ENCODE measurements at regions not wholly inside any gene's neighbourhood (a gene's known extent, or its start where the extent isn't known, plus 50 kb on each side); places are given as distances from the start of the nearest gene placed in this dataset.

- TF ChIP-seq CTCF (IDR thresholded peaks at IDR 0.05; ENCODE audit: borderline replicate concordance, extremely low read depth, low read length, poor library complexity, severe bottlenecking): no peak
- no peak for TF ChIP-seq EZH2 (IDR thresholded peaks at IDR 0.05; ENCODE audit: borderline replicate concordance, low read depth, low read length, severe bottlenecking)
These were observed 211.9 kb downstream of the OLFM4 start for GRCh38 chr13:53240401-53241025.
